ENCODE measurements at regions not wholly inside any gene's neighbourhood (a gene's known extent, or its start where the extent isn't known, plus 50 kb on each side); places are given as distances from the start of the nearest gene placed in this dataset.
"Not testable (repeated sequence)": the region's sequence is repeated elsewhere in the genome, so short reads cannot be mapped to it uniquely, and the experiment has no call there.

- no peak for FAIRE-seq
Measured at GRCh38 chr4:60934566-60935295, 265.4 kb upstream of the ADGRL3 start.

GRCh38 chr4:60938181-60938580 lies 261.9 kb upstream of the ADGRL3 start:
- no peak for FAIRE-seq

GRCh38 chr4:60938621-60939020 lies 261.5 kb upstream of the ADGRL3 start:
- FAIRE-seq: no peak

DNA sequence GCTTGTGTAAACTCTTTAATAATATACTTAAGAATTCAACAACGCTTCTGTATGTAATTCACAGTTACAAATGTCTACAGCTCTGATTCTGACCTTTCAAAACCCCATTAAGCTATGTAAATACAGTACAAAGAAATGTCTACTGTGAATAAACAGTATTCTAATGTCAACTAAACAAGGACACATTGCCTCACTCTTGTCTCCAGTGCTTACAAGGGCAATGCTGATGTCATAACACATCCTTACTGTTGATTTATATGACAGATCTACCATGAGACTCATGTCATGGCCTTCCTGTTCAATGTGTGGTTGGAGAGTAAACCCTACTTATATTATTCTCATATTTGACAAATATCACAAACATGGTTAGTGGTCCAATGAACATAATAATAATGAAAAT lies 256.1 kb upstream of the ADGRL3 start:
- no peak for FAIRE-seq

DNA sequence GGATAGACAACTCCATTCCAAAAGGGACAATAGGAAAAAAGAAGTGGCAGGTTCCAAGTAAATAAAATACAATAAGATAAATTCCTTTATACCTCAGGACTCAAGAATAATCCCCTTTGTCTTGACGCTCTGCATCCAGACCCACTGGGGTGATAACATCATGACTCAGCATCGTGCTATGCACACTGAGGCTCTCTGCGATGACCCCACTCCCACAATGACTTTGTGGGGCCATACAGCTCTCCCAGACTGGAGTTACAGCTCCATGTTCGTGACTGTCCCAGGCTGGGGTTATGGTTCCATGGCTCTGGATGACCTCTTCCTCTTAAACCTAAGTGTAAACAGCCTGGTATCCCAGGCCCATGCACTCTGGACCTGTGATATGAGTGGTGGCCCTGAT lies 254.5 kb upstream of the ADGRL3 start:
- no peak for FAIRE-seq

DNA sequence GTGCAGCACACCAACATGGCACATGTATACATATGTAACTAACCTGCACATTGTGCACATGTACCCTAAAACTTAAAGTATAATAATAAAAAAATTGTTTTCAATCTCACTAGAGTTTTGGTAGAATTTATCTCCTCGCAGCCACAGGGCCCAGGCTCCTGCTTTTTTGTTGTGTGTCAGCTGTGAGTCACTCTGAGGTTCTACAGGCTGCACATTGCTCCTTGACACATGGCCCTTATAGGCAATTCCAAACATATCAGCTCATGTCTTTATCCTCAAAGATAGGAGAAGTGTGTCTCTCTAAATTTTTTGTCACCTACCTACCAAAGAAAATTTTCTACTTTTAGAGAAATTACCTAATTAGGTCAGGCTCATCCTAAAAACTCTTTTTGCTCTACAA lies 252.1 kb upstream of the ADGRL3 start:
- FAIRE-seq: no peak

- no peak for FAIRE-seq
Measured at GRCh38 chr4:60952921-60953320, 247.2 kb upstream of the ADGRL3 start.

DNA sequence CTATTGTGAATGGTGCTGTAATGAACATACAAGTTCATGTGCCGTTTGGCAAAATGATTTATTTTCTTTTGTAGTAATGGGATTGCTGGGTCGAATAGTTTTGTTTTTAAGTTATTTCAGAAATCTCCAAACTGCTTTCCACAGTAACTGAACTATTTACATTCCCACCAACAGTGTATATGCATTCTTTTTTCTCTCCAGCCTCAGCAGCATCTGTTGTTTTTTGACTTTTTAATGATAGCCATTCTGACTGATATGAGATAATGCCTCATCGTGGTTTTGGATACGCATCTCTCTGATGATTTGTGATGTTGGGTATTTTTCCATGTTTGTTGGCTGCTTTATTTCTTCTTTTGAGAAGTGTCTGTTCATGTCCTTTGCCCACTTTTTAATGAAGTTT lies 246.3 kb upstream of the ADGRL3 start:
- FAIRE-seq: no peak

GRCh38 chr4:60962286-60962685 lies 237.8 kb upstream of the ADGRL3 start:
- FAIRE-seq: no peak

DNA sequence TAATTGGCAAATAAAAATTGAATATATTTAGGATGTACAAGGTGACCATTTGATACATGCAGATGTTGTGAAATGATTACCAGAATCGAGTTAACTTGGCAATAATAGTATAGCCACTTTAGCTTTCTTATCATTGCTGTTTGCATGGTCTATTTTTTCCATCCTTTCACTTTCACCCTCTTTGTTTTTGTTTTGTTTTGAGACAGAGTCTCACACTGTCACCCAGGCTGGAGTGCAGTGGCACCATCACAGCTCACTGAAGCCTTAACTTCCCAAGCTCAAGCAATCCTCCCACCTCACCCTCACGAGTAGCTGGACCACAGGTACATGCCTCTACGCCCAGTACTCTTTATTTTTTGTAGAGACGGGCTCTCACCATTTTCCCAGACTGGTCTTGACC lies 218.6 kb upstream of the ADGRL3 start:
- no peak for FAIRE-seq

- no peak for FAIRE-seq
Measured at GRCh38 chr4:60989141-60989540, 211.0 kb upstream of the ADGRL3 start.

DNA sequence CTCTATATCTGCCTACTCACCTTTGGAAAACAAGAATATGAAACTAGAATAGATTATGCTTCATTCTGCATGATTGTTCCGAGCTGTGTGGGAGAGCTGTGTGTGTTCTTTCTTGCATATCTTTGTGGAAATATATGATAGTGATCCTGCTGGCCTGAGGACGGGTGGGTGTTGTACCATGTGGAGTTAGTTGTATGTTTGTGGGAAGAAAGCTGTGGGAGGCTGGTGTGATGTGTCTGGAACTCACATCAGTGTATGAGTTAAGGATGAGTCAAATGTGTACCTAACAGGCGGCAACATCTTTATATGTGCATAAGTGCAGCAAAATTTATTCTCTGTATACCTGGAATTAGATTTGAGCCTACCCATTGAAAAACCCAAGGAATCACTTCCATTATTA lies 208.1 kb upstream of the ADGRL3 start:
- FAIRE-seq: no peak

- no peak for FAIRE-seq
Measured at GRCh38 chr4:61003301-61003700, 196.8 kb upstream of the ADGRL3 start.

- FAIRE-seq: no peak
Measured at GRCh38 chr4:61004651-61005170, 195.4 kb upstream of the ADGRL3 start.

- no peak for FAIRE-seq
Measured at GRCh38 chr4:61011051-61011450, 189.1 kb upstream of the ADGRL3 start.

DNA sequence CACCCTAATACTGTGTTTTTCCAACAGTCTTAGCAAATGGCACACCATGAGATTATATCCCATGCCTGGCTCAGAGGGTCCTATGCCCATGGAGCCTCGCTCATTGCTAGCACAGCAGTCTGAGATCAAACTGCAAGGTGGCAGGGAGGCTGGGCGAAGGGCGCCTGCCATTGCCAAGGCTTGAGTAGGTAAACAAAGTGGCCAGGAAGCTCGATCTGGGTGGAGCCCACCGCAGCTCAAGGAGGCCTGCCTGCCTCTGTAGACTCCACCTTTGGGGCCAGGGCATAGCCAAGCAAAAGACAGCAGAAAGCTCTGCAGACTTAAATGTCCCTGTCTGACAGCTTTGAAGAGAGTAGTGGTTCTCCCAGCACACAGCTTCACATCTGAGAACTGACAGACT lies 188.2 kb upstream of the ADGRL3 start:
- not testable (repeated sequence) for FAIRE-seq

GRCh38 chr4:61024610-61025009 lies 175.5 kb upstream of the ADGRL3 start:
- FAIRE-seq: no peak

DNA sequence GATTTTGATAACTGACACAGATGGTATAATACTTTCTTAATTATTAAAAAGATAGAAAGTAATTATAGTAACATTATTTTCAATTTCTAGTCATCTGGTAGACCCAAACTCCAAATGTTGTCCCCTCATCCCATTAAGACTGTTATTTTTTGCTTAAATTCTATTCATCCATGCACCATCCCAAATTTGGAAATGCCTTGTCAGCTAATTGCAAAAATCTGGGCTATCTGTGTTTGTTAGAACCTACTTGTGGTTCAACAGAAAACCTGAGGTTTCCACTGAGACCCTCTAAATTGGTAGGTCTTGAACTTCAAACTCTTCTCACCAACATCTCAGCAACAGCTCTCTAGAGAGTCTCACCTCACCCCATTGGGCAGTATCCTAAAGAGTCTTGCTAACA lies 172.2 kb upstream of the ADGRL3 start:
- no peak for FAIRE-seq

DNA sequence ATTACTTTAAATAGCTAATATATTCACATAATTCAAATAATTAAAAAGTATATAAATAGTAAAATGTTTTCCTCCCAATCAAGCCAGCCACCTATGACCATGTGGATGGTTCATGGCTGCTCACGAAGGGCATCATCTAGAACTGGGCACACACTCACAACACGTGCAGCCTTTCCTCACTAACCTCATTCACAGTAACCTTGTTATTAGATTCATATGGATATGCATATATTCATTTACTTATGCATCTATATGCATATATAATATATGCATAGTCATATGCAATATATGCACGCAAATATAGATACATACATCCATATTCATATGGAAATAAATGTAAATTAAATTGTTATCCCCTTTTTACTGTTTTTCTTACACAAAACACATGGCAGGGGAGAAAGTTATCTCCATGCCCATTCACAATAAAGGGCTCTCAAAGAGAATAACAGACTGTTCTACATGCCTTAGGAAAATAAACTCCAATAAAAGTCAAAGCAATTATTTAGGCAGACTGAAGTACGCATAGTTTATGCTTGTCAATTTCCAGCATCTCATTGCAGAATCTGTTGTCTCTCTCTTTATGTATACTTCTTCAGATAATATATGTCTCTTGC lies 163.9 kb upstream of the ADGRL3 start:
- no peak for FAIRE-seq

DNA sequence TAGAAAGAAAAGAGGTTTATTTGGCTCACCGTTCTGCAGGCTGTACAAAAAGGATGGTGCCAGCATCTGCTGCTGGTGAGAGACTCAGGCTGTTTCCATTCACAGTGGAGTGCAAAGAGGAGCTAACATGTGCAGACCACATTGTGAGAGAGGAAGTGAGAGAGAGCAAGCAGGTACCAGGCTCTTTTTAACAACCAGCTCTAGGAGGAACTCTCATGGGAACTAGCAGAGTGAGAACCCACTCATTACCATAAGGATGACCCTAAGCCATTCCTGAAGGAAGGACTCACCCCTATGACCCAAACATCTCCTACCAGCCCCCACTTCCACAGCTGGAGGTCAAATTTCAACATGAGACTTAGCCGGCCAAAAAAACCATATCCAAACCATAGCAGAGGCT lies 158.6 kb upstream of the ADGRL3 start:
- no peak for FAIRE-seq

GRCh38 chr4:61044837-61045236 lies 155.3 kb upstream of the ADGRL3 start:
- FAIRE-seq: no peak

DNA sequence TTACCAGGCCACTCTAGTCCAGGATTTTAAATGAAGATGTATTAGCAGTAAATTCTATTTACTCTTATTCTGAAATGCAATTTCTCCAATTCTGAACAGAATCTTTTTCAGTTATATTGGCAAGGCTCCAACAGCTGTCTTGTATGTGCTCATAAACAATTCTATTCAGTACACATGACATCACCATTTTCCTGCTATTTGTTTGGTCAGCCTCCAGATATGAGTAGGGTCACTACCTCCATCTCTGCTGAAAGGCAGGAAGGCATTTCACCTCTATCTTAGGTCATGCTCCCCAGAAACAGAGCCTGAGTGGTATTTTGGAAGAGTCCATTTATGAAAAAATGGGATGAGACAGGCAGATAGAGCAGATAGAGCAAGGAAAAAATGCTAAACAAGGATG lies 151.1 kb upstream of the ADGRL3 start:
- FAIRE-seq: no peak

- FAIRE-seq: no peak
Measured at GRCh38 chr4:61067381-61067780, 132.7 kb upstream of the ADGRL3 start.

DNA sequence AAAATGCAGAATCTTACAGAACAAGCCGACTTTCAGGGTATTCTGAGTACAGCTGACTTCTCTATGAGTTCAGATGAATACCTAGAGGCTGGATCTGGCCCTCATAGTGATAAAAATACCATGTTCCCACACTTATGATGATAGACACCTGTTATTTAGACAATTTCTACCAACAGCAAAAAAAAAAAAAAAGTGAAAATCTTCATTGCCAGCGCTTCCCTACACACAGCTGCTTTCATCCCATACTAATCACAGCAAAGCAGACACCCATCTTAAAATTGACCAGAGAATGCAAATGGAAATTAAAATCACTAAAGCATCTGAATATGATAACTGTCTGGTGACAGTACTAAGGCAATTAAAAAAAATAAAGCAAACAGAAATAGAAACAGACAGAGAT lies 132.1 kb upstream of the ADGRL3 start:
- no peak for FAIRE-seq

- no peak for FAIRE-seq
Measured at GRCh38 chr4:61068745-61069144, 131.4 kb upstream of the ADGRL3 start.
